HG02840 (cell line): ENCODE measurements at regions not wholly inside any gene's neighbourhood (a gene's known extent, or its start where the extent isn't known, plus 50 kb on each side); places are given as distances from the start of the nearest gene placed in this dataset.

Experiments
- ATAC-seq: cut with Tn5 transposase; IDR thresholded peaks from one replicate; pipeline ENCODE4 v1.9.1; 2021; ENCODE audit warnings: mild to moderate bottlenecking, moderate library complexity, moderate number of reproducible peaks; ENCODE audit not compliant: unreplicated experiment, low FRiP score

DNA sequence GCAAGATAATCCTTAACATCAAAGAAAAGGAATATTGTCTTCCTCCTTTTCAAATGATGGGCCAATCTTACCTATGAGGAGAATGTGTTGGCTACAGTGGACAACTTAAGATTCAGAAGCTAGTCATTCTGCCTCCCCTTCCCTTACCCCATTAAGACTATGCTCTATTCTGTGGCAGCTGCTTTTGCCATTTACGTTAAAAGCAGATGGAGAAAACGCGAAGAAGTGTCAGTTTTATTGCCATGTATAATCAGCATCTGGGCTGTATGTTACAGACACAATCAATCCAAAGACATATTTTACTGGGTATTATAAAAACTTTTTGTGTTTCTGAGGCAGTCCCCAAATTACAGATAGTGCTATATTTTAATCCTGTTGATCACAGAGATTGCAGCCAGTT, 196.1 kb upstream of the PACRGL start:
- ATAC-seq: no peak

DNA sequence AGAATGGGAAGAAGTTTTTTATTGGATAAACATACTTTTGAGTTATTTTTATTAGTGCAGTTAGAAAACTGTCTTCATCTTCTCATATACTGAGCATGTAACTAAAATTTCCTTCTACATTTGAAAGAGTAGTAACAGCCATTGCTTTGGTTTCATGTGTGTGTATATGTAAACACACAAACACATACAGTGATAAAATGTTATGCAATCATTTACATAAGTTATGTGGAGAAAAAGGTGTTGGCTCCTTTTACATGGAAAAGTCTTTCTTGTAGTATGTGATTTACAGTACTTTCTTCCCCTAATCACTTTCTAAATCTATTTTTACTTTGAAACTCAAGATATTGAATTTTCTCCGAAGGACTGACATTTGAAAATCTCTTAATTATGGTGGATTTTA, 194.3 kb upstream of the PACRGL start:
- no peak for ATAC-seq

DNA sequence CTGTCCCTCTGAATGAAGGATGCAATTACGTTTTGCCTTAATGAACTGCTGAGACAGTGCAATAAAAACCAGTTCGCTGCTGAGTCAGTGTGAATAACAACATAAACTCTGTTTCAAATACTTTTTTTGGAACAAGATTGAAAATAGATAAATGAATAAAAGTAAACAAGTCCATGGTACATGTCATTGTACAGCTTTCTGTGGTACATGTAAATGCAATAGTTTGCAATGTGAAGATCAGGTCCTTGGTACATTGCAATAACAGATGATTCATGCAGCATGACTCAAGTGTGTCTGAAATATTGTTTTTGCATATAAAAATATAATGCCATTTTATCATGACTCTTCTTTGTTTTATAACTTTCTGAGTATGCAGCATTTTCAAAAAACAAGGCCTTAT, 193.4 kb upstream of the PACRGL start:
- ATAC-seq: no peak

DNA sequence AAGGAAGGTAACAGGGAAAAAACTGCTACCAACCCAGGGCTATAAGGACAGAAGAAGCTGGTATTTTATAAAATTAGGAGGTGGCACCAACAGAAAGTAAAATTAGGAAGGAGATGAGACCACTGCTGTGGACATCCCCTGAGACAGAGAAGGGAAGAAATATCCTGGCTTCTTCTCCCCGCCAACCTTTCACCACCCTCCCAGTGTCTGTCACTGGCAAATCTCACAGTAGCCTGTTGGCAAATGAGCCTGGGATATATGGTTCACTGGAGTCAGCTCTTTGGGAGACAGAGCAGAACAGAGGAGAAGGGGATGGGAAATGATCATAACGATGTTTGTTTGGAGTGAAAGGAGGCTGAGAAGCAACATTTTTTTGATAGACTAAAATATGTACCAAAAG, 190.9 kb upstream of the PACRGL start:
- no peak for ATAC-seq

DNA sequence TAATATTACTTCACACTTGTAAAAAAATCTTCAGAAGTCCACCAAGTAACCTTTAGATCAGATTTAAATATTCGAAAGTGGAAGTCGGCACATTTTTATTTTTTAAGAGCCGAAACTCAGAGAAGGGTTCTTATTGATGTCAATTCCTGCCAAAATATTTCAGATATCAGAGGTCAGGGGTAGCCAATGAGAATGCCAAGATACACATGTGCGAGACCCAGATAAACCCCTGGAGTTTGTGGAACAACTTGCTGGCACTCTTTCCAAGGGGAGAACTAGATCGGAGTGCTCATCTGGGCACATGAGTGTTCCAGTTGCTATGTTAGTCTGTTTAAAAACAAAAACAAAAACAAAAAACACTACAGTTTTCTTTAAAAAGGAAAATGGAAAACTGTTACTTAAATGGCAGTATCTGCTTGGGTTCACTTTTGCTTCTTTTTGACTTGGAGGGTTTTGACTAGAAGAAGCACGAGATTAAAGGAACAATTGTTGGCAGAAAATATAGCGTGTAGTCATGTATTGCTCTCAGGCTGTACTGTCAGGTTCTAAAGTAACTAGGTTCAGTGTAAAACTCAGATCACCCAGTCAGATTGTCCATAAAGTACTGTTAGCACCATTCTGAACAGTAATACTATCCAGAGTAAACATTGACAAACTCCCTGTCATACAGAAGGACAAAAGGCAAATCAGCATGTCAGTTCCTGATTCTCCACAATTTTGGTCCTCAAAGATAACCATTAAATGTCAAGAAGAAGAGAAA, 188.0 kb upstream of the PACRGL start:
- no peak for ATAC-seq

DNA sequence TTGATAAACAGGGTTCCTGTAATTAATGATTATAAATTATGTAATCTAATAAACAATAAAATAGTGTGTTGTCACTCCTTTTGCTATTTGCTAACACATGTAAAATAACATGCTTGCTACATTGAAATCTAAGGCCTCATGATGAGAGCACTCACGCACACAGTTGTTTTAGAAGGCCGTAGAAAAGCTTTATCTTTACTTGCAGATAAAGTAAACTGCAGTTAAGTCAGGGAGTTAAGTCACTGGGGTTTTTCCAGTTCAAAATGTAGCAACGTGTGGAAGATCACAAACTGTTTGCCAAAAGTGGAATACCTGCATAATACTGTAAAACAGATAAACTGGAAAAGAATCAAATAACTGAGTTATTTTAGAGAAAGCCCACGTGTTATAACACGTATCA, 187.3 kb upstream of the PACRGL start:
- ATAC-seq: no peak

DNA sequence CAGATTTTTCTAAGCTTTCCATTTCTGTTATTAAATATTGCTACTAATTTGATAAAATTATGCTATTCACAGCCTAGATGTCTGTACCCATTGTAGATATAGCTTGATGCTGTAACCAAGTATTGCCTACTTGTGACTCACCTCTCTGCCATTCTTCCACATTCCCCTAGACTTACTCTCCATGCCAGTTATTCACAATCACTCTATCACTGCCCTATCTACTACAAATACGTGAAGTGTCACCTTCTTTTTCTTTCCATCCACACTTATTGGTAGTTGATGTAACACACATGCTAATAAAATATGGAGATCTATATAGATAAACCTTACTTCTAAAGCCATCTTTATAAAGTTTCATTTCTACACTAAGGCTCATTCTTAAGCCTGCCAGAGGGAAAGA, 179.4 kb upstream of the PACRGL start:
- ATAC-seq: no peak

DNA sequence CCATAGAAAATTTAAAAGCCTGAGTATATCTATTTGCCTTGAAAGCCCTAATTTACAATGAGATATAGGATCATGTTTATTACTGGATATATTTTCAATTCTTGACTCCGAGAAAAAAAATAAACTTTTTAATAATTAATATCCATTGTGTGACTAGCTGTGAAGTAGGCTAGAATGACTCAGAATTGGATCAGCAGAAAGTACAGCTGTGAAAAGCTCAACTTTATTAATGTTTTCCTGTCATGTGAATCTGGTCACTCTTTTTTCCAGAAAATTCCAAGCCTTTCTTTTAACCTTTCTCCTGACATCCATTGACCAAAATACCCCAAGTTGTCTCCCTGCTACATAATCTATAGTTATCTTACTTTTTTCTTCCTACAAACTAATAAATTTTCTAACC, 171.8 kb upstream of the PACRGL start:
- ATAC-seq: no peak

DNA sequence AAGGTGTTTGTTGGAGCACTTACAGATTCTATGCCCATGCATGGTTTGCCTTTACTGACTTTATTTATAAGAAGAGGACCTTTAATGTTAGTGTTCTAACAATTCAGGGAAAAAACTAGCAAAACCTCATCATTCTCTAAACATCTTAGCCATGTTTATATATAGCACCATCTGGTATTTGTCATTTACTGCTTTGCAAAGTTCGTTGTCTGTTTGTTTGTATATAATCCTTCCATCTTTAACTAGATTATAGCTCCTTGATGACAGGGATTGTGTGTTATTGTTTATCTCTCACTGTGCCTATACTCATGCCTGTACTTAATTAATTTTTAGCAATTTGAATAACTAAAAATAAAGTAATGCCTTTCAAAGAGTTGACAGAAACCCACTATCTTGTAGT, 170.6 kb upstream of the PACRGL start:
- no peak for ATAC-seq

DNA sequence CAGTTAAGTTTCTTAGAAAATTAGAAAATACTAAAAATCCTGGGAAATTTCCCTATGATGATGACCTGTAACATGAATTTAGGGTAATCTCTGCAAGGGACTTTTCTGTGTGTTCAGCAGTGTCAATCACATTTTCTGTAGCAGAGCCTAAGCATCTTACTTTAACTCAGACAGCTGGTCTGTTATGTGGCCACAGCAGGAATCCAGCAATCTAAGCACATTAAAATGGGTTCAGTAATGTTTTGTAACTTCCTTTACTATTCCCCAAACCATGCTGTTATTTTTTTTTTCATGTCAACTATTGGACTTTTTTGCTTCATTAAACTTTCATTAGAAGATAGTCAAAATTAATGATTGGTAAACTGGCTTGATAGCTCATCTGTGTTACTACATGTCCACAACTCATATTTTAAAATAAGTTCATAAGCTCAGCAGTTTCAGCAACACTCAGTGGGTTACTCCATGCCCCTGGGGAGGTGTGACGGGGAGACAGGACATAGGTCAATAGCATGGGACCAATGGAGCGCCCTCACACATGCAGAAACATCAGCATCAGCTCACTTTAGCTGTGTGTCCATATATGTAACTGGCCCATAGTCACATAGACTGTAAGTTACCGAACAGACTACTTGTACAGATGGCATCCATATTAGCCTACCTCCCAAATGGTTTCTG, 168.0 kb upstream of the PACRGL start:
- no peak for ATAC-seq

DNA sequence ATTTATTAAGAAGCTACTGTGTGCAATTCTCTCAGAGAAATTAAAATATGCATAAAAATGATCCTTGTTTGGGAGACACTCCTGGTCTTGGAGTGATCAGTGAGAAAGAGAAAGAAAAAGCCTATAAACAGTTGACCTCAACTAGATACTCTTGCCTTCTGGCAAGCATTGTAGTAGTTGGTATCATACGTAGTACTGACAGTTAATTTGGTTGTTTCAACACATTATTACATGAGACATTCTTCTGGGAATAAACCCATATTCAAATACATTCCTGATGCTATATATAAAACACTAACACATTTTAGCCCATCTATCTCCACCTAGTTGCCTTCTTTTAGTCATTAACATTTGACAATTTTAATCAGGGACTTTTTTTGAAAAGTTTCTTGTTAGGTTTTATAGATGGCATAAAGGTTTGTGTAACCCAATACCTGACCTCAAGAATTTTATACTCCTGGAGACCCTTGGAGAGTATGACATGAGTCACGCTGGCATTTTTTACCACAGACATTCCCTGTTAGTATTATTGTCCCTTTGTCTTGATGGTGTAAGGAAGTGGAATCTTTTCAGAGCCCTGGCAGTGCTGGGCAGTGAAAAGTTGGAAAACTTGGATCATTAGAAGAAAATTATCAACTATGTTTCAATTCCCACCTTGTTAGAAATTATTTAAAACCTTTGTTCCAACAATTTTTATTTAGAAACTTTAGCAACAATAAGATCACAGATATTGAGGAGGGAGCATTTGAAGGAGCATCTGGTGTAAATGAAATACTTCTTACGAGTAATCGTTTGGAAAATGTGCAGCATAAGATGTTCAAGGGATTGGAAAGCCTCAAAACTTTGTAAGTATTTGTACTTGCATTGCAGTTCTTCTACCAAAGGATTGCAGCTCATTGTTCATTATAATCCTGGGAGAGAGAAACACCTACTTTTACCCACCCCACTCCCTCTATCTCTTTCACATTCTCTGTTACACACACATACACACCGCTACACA, 167.1 kb upstream of the PACRGL start:
- ATAC-seq: no peak

DNA sequence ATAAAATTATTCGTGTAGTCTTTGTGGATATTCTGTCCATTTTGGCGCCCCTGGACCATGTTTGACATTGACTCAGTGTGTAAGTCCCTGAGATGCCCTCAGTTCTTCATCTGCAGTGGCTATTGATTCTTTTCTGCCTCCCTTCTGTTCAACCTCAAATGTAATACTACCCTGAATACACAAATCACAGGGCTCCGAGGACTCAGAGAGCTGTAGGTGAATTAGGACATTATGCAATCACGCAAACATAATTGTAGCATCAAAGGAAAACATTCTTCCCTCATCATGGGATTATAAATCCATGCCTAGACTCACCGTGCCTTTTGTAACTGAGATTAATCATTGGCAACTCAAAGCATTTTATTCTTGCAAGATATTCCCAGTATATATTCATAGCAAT, 161.4 kb upstream of the PACRGL start:
- no peak for ATAC-seq

DNA sequence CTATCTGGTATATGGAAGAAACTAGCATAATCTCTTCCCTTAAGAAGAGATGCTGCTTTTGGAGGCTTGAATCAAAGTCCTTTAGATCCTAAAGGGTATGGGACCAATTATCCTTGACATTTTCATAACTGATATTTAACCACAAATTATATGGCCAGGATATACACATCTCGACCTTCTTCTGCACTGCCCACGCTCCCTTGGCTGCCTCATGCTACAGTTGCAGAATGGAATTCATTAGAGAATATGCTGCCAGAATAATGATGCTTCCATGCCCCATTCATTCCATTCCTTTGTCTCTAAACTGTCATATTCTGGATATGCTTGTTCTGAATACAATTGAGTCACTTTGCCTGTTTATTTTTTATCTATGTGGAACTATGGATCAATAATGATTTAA, 157.1 kb upstream of the PACRGL start:
- no peak for ATAC-seq

DNA sequence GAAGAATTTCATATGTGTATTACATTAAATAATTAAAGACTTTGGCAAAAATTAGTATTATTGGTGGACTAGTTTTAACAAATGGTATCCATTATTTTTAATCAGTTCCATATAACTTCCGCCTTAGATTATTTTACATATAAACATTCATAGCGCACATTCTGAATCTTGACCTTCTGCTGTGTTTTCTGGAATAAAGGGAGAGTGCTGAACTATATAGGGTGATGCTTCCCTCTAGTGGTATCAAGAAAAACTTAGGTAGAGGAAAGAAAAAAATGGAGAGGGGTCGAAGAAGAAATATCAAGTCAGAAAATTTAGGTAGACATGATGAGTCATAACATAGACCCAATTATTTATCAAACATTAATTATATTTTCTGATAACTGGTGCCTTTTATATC, 155.6 kb upstream of the PACRGL start:
- ATAC-seq: no peak

DNA sequence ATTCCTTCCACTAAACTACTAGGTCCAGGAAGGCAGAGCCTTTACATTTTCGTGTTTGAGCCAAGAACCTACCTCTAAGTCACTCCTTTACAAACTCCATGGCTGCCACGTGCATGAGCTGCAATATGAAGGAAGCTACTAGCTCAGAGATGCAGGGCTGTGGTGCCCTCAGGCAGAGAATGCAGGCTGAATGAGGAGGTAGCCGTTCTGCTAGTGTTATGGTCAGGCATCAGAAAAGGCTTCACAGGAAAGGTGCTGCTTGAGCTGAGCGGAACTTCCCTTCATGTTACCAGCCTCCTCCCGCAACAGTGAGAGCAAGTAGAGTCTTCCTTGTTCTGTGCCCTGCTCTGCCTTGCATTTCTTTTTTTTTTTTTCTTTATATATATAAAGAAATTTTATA, 148.3 kb upstream of the PACRGL start:
- no peak for ATAC-seq

DNA sequence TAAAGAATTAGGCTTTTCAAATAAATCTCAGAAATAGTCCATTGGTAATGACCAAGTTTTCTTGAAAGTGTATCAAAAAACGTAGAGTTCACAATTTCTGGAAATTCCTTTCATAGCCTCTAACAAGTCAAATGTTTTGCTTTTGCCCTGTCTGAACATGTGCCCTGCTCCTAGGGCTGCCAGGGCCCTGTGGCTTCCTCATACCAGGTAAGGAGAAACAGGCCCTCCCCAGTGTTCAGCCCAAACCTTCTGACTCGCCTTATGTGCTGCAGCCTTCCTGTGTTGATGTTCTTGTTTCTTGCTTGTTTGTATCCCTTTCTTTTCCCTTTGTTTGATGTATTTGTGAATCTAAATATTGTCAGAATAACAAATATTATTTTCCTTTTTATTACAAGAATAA, 146.1 kb upstream of the PACRGL start:
- no peak for ATAC-seq

DNA sequence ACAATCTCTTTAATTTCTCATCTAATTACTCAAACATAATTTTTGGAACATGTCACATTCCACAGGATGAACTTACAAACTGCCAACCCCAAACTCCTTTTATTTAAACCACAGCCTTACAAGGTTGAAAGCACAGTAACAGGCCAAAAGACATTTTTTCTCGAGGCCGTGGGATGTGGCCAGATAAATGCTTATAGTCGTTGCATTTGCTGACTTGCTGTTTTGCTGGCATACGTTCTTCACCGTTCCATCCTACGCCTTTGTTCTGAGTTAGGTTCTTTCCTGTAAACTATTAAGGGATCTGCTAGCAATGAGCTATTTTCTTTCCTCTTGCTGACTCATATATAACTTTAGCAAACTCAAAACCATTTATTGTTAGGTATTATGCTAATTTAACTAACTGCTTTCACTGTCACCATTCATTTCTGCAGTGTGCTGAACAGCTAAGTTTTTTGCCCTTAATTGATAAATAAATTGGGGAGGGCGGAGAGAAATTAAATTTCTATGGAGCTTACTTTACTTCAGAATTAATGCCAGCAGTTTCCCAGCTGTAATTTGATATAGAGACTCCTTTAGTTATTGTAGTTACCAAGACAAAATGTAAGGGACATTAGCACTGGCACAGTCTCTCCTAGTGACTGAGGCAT, 135.1 kb upstream of the PACRGL start:
- no peak for ATAC-seq

DNA sequence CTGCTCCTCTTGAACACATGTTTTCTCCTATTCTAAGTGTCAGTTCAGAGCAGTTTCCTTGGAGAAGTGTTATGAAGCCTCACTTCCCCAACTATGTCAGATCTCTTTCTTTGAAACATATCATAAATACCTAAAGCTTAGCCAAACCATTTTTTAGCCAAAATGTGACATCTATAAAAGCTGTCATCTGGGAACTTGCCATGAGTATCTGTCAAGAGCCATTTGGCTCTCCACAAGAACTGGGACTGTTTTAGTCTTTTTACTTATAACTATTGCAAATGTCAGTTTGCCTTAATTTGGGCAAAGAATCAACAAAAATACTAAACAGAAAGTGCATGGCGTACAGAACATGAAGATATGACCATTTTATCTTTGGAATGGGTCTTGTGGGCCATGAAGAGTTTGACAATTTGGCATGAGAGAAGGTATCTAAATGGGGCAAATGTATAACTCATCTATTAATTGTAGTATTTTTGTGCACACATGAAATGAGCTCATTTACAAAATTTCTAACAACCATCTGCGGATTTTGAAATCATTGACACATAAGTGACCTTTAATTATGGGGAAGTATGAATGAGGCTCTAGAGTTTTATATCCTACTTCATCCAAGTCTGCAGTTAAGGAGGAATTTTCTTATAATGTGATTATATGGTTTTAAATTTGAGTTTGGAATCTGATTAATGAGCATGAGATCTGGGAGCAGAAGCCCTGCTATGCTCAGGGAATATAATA, 129.1 kb upstream of the PACRGL start:
- ATAC-seq: no peak

DNA sequence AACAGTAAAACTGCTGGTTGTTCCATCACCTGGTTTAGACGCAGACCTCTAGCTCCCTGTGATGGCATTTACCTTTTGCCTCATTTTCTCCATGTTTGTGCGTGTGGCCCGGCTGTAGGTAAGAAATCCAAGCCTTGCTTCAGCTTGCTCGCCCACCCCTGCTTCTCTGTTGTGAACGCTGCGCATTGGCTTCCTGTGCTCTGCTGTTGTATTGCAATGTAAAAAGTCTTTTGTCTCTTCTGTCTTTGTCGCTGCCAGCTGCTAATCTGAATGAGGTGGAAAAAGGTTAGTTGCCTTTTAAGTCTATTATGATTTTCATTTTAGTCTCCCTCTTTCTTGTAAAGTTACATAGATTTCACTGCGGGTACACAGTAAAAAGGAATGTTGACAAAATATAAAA, 127.3 kb upstream of the PACRGL start:
- no peak for ATAC-seq

DNA sequence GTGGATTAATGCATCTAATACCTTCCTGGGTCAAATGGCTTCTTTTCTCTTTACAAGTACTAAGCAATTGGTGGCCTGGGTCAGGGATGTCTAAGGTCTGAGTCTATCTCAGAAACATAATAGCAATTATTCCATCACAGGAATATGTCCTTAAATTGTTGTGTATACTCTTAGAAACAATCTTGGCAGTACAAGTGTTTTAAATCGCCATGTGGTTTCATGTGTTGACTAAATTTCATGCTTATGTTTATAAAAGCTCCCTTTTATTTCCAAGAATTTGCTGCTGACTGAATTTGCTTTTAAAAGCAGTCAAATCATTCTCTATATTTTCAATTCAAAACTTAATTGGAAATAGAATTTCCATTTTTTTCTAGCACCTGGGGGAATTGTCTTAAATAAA, 125.3 kb upstream of the PACRGL start:
- ATAC-seq: no peak
